GM18517 (cell line): ENCODE measurements at regions not wholly inside any gene's neighbourhood (a gene's known extent, or its start where the extent isn't known, plus 50 kb on each side); places are given as distances from the start of the nearest gene placed in this dataset.
A peak's percentile ranks its signal among the peaks of the same experiment; 100 is the strongest.
"Not testable (repeated sequence)": the region's sequence is repeated elsewhere in the genome, so short reads cannot be mapped to it uniquely, and the experiment has no call there.

Source experiments
- ATAC-seq: cut with Tn5 transposase; IDR thresholded peaks from one replicate; pipeline ENCODE4 v1.9.1; 2021; ENCODE audit warnings: mild to moderate bottlenecking, moderate library complexity; ENCODE audit not compliant: unreplicated experiment

- ATAC-seq, result no peak
These were observed 368.3 kb upstream of the OLFM3 start for GRCh38 chr1:102365071-102365470.

- no peak for ATAC-seq
These were observed 339.9 kb upstream of the OLFM3 start for GRCh38 chr1:102336602-102337001.

- no peak for ATAC-seq
These were observed 321.5 kb upstream of the OLFM3 start for GRCh38 chr1:102318104-102318806.

GRCh38 chr1:102315096-102315495 lies 318.4 kb upstream of the OLFM3 start:
- ATAC-seq, result no peak

- ATAC-seq, result no peak
These were observed 299.4 kb upstream of the OLFM3 start for GRCh38 chr1:102296116-102296515.

- no peak for ATAC-seq
These were observed 286.2 kb upstream of the OLFM3 start for GRCh38 chr1:102282955-102283354.

GRCh38 chr1:102262994-102263393 lies 266.3 kb upstream of the OLFM3 start:
- no peak for ATAC-seq

- ATAC-seq, result no peak
These were observed 256.2 kb upstream of the OLFM3 start for GRCh38 chr1:102252731-102253505.

GRCh38 chr1:102241431-102242338 lies 245.0 kb upstream of the OLFM3 start:
- ATAC-seq, result peak; percentile 87

GRCh38 chr1:102239247-102239646 lies 242.5 kb upstream of the OLFM3 start:
- ATAC-seq, result no peak

GRCh38 chr1:102234753-102235359 lies 238.1 kb upstream of the OLFM3 start:
- no peak for ATAC-seq

- peak; percentile 60 for ATAC-seq
These were observed 222.7 kb upstream of the OLFM3 start for GRCh38 chr1:102219463-102219862.

GRCh38 chr1:102210891-102211290 lies 214.2 kb upstream of the OLFM3 start:
- ATAC-seq, result not testable (repeated sequence)

- ATAC-seq, result no peak
These were observed 195.0 kb upstream of the OLFM3 start for GRCh38 chr1:102191723-102192122.

- no peak for ATAC-seq
These were observed 193.7 kb upstream of the OLFM3 start for GRCh38 chr1:102190429-102190828.

- no peak for ATAC-seq
These were observed 189.8 kb upstream of the OLFM3 start for GRCh38 chr1:102186536-102186935.

GRCh38 chr1:102185260-102185659 lies 188.5 kb upstream of the OLFM3 start:
- ATAC-seq, result no peak

- no peak for ATAC-seq
These were observed 187.8 kb upstream of the OLFM3 start for GRCh38 chr1:102184477-102184876.

- no peak for ATAC-seq
These were observed 187.0 kb upstream of the OLFM3 start for GRCh38 chr1:102183711-102184110.

- no peak for ATAC-seq
These were observed 186.0 kb upstream of the OLFM3 start for GRCh38 chr1:102182603-102183260.
